OCI-LY1 (cell line): ENCODE measurements at regions not wholly inside any gene's neighbourhood (a gene's known extent, or its start where the extent isn't known, plus 50 kb on each side); places are given as distances from the start of the nearest gene placed in this dataset.

Experiments
- EZH2 ChIP-seq: fragments of 200-600 bp; sonication (generic), shearing (Covaris generic); IDR thresholded peaks from 2 replicates; pipeline ENCODE4 v1.8.0; 2017; ENCODE audit warnings: borderline replicate concordance, mixed run types, mild to moderate bottlenecking, antibody characterized with exemption, low read length, moderate library complexity, mixed read lengths
- TF ChIP-seq, protein P1 (sequence below): fragments of 200-600 bp; sonication (generic), shearing (Covaris generic); IDR thresholded peaks from 2 replicates; pipeline ENCODE4 v1.5.1; 2017; ENCODE audit warnings: mild to moderate bottlenecking, antibody characterized with exemption, low read length, moderate library complexity, mixed read lengths

DNA sequence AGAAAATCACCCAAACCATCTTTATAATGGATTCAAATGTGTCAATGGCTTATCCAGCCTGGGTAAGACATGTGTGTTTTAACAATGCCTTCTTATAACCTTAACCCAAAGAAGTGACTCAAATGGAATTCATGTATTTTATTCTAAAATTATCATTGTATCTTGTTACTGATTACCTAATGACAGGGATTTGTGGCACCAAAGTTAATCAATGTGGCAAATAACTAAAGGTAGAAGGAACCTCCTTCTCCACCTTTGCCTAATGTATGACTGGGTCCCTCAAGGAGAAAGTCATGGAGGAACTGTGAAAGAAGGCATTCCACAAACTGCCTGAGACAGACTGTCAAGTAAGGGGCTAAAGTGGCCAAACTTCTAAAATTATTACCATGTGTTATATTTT, 84.4 kb upstream of the ITGA1 start:
- TF ChIP-seq, protein P1, sequence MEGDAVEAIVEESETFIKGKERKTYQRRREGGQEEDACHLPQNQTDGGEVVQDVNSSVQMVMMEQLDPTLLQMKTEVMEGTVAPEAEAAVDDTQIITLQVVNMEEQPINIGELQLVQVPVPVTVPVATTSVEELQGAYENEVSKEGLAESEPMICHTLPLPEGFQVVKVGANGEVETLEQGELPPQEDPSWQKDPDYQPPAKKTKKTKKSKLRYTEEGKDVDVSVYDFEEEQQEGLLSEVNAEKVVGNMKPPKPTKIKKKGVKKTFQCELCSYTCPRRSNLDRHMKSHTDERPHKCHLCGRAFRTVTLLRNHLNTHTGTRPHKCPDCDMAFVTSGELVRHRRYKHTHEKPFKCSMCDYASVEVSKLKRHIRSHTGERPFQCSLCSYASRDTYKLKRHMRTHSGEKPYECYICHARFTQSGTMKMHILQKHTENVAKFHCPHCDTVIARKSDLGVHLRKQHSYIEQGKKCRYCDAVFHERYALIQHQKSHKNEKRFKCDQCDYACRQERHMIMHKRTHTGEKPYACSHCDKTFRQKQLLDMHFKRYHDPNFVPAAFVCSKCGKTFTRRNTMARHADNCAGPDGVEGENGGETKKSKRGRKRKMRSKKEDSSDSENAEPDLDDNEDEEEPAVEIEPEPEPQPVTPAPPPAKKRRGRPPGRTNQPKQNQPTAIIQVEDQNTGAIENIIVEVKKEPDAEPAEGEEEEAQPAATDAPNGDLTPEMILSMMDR: no peak
- no peak for TF ChIP-seq EZH2
